A549 (cell line): ENCODE measurements at regions not wholly inside any gene's neighbourhood (a gene's known extent, or its start where the extent isn't known, plus 50 kb on each side); places are given as distances from the start of the nearest gene placed in this dataset.

Experiments
- SREBF2 ChIP-seq: fragments of 450-650 bp; IDR thresholded peaks from 2 replicates; pipeline ENCODE4 v1.6.1; 2014; ENCODE audit warnings: mild to moderate bottlenecking, moderate library complexity
- TF ChIP-seq, protein P1 (sequence below): fragments of >200 bp; sonication (Bioruptor Twin); formaldehyde crosslinking; IDR thresholded peaks from 3 replicates; pipeline ENCODE4 v1.5.1; 2016

DNA sequence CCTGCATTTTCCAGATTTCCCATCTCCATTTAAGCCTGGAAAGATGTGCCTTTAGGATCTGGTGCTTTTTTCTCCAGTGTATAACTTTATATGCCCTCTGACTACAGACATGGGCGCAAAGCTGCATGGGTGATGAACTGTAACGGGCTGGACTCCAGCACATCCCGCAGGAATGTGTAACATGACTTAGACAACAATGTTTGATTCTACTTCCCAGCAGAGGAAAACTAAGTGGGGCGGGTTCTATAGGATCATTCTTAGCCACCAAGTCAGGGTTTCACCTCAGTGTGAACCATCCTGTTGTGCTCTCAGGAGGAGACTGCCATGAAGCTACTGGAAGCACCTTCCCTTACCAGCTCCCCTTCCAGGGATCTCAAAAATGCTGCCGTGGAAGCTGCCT, 93.2 kb upstream of the SERP2 start:
- no peak for TF ChIP-seq SREBF2
- TF ChIP-seq, protein P1, sequence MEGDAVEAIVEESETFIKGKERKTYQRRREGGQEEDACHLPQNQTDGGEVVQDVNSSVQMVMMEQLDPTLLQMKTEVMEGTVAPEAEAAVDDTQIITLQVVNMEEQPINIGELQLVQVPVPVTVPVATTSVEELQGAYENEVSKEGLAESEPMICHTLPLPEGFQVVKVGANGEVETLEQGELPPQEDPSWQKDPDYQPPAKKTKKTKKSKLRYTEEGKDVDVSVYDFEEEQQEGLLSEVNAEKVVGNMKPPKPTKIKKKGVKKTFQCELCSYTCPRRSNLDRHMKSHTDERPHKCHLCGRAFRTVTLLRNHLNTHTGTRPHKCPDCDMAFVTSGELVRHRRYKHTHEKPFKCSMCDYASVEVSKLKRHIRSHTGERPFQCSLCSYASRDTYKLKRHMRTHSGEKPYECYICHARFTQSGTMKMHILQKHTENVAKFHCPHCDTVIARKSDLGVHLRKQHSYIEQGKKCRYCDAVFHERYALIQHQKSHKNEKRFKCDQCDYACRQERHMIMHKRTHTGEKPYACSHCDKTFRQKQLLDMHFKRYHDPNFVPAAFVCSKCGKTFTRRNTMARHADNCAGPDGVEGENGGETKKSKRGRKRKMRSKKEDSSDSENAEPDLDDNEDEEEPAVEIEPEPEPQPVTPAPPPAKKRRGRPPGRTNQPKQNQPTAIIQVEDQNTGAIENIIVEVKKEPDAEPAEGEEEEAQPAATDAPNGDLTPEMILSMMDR, result no peak
